HepG2 (cell line): ENCODE measurements at regions not wholly inside any gene's neighbourhood (a gene's known extent, or its start where the extent isn't known, plus 50 kb on each side); places are given as distances from the start of the nearest gene placed in this dataset.

ENCODE experiments used
- CEBPB ChIP-seq: IDR thresholded peaks from 2 replicates; pipeline ENCODE4 v1.6.1; 2011; ENCODE audit warnings: low read depth, low read length, improper control_type of control experiment, borderline replicate concordance
- NFRKB ChIP-seq: fragments of 450-650 bp; IDR thresholded peaks from 2 replicates; pipeline ENCODE4 v1.6.1; 2017
- NPAS2 ChIP-seq: sonication (generic); formaldehyde crosslinking; IDR thresholded peaks from 2 replicates; pipeline ENCODE4 v1.8.0; 2022; ENCODE audit warnings: mild to moderate bottlenecking, missing genetic modification reagents, borderline replicate concordance
- RFX5 ChIP-seq: IDR thresholded peaks from 2 replicates; pipeline ENCODE4 v1.6.1; 2011; ENCODE audit warnings: low read depth, low read length, improper control_type of control experiment
- ZNF12 ChIP-seq: sonication (generic); formaldehyde crosslinking; IDR thresholded peaks from 2 replicates; pipeline ENCODE4 v1.5.0; 2020; ENCODE audit warnings: missing genetic modification reagents
- ZNF674 ChIP-seq: sonication (generic); formaldehyde crosslinking; IDR thresholded peaks from 2 replicates; pipeline ENCODE4 v1.5.0; 2020; ENCODE audit warnings: low read depth, mild to moderate bottlenecking, missing genetic modification reagents
- ZNF782 ChIP-seq: sonication (generic); formaldehyde crosslinking; IDR thresholded peaks from 2 replicates; pipeline ENCODE4 v1.4.0; 2020; ENCODE audit warnings: missing genetic modification reagents, mild to moderate bottlenecking, borderline replicate concordance
- TF ChIP-seq, protein P1 (sequence below): sonication (generic); IDR thresholded peaks from 2 replicates; pipeline ENCODE4 v1.6.1; 2016; ENCODE audit warnings: low read depth, borderline replicate concordance
- TF ChIP-seq, protein P2 (sequence below): sonication (generic); formaldehyde crosslinking; conservative IDR thresholded peaks from 2 replicates; pipeline ENCODE4 v1.4.0; 2020; ENCODE audit warnings: missing genetic modification reagents

- TF ChIP-seq NPAS2, result no peak
- TF ChIP-seq CEBPB, result no peak
- TF ChIP-seq RFX5, result no peak
- no peak for TF ChIP-seq ZNF674 (CRISPR knock-in tag)
- TF ChIP-seq ZNF782, result no peak
- TF ChIP-seq NFRKB, result no peak
- TF ChIP-seq, protein P1, sequence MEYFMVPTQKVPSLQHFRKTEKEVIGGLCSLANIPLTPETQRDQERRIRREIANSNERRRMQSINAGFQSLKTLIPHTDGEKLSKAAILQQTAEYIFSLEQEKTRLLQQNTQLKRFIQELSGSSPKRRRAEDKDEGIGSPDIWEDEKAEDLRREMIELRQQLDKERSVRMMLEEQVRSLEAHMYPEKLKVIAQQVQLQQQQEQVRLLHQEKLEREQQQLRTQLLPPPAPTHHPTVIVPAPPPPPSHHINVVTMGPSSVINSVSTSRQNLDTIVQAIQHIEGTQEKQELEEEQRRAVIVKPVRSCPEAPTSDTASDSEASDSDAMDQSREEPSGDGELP, result no peak
- no peak for TF ChIP-seq ZNF12 (CRISPR knock-in tag)
- TF ChIP-seq, protein P2, sequence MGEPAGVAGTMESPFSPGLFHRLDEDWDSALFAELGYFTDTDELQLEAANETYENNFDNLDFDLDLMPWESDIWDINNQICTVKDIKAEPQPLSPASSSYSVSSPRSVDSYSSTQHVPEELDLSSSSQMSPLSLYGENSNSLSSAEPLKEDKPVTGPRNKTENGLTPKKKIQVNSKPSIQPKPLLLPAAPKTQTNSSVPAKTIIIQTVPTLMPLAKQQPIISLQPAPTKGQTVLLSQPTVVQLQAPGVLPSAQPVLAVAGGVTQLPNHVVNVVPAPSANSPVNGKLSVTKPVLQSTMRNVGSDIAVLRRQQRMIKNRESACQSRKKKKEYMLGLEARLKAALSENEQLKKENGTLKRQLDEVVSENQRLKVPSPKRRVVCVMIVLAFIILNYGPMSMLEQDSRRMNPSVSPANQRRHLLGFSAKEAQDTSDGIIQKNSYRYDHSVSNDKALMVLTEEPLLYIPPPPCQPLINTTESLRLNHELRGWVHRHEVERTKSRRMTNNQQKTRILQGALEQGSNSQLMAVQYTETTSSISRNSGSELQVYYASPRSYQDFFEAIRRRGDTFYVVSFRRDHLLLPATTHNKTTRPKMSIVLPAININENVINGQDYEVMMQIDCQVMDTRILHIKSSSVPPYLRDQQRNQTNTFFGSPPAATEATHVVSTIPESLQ (CRISPR knock-in tag), result no peak
These were observed 123.4 kb upstream of the RFC3 start for GRCh38 chr13:33694546-33694945.
